ENCODE measurements at regions not wholly inside any gene's neighbourhood (a gene's known extent, or its start where the extent isn't known, plus 50 kb on each side); places are given as distances from the start of the nearest gene placed in this dataset.

GRCh38 chr7:131961054-131961680, 404.7 kb upstream of the PODXL start:
- TF ChIP-seq CTCF (conservative IDR thresholded peaks at IDR 0.05; ENCODE audit: low read depth, low read length) (no peak), EZH2 (IDR thresholded peaks at IDR 0.05; ENCODE audit: borderline replicate concordance, low read depth, low read length, poor library complexity, severe bottlenecking) (no peak)

Measured in A673 (cell line).